ENCODE measurements at regions not wholly inside any gene's neighbourhood (a gene's known extent, or its start where the extent isn't known, plus 50 kb on each side); places are given as distances from the start of the nearest gene placed in this dataset.

- peaks cover 16% of the 10 kb centered on the region for H3K4me1 ChIP-seq (ENCODE audit: control insufficient read depth, insufficient read depth, low read length)
- H3K27ac ChIP-seq (ENCODE audit: low read depth, low read length) = no peak overlapping the region
- H3K4me3 ChIP-seq (ENCODE audit: low read depth, low read length) = no peak overlapping the region
- no peak overlapping the region for H3K9ac ChIP-seq (ENCODE audit: low read depth, low read length)
- no peaks in the 10 kb centered on the region for H3K9me3 ChIP-seq (ENCODE audit: control insufficient read depth, insufficient read depth, low read length)
- H3K27me3 ChIP-seq (ENCODE audit: control insufficient read depth, insufficient read depth, low read length) = 0 out of 2 replicates have a peak, but pooled peaks cover 4% of the 10 kb centered on the region
- no peaks in the 10 kb centered on the region for H3K36me3 ChIP-seq (ENCODE audit: control insufficient read depth, insufficient read depth, low read length)
These were observed 119.7 kb upstream of the LHX1 start for GRCh38 chr17:36817483-36818048.

- Histone ChIP-seq H3K9me3 (ENCODE audit: control insufficient read depth, insufficient read depth, low read length) (no peaks in the 10 kb centered on the region), H3K27ac (ENCODE audit: low read depth, low read length) (no peak overlapping the region), H3K36me3 (ENCODE audit: control insufficient read depth, insufficient read depth, low read length) (no peaks in the 10 kb centered on the region), H3K4me1 (ENCODE audit: control insufficient read depth, insufficient read depth, low read length) (peaks cover 11% of the 10 kb centered on the region), H3K9ac (ENCODE audit: low read depth, low read length) (no peak overlapping the region), H3K27me3 (ENCODE audit: control insufficient read depth, insufficient read depth, low read length) (0 out of 2 replicates have a peak, but pooled peaks cover 4% of the 10 kb centered on the region), H3K4me3 (ENCODE audit: low read depth, low read length) (no peak overlapping the region)
These were observed 119.0 kb upstream of the LHX1 start for GRCh38 chr17:36818134-36818825.

GRCh38 chr17:36823850-36824677 lies 113.2 kb upstream of the LHX1 start:
- Histone ChIP-seq H3K36me3 (ENCODE audit: control insufficient read depth, insufficient read depth, low read length) (no peaks in the 10 kb centered on the region), H3K9ac (ENCODE audit: low read depth, low read length) (no peak overlapping the region)

GRCh38 chr17:36824678-36825101 lies 112.6 kb upstream of the LHX1 start:
- H3K36me3 ChIP-seq (ENCODE audit: control insufficient read depth, insufficient read depth, low read length) = no peaks in the 10 kb centered on the region
- no peak overlapping the region for H3K9ac ChIP-seq (ENCODE audit: low read depth, low read length)
- H3K4me3 ChIP-seq (ENCODE audit: low read depth, low read length) = no peak overlapping the region
- H3K27me3 ChIP-seq (ENCODE audit: control insufficient read depth, insufficient read depth, low read length) = no peaks in the 10 kb centered on the region
- no peak overlapping the region for H3K27ac ChIP-seq (ENCODE audit: low read depth, low read length)
- peaks cover 5% of the 10 kb centered on the region; the same call in 1 of the 2 replicates for H3K4me1 ChIP-seq (ENCODE audit: control insufficient read depth, insufficient read depth, low read length)
- no peaks in the 10 kb centered on the region for H3K9me3 ChIP-seq (ENCODE audit: control insufficient read depth, insufficient read depth, low read length)

More at GRCh38 chr17:36823850-36824677, 113.2 kb upstream of the LHX1 start:
- Histone ChIP-seq H3K4me1 (ENCODE audit: control insufficient read depth, insufficient read depth, low read length) (peaks cover 5% of the 10 kb centered on the region; the same call in 1 of the 2 replicates), H3K27ac (ENCODE audit: low read depth, low read length) (no peak overlapping the region), H3K27me3 (ENCODE audit: control insufficient read depth, insufficient read depth, low read length) (no peaks in the 10 kb centered on the region), H3K9me3 (ENCODE audit: control insufficient read depth, insufficient read depth, low read length) (no peaks in the 10 kb centered on the region), H3K4me3 (ENCODE audit: low read depth, low read length) (no peak overlapping the region)

GRCh38 chr17:36825113-36825512 lies 112.2 kb upstream of the LHX1 start:
- Histone ChIP-seq H3K9ac (ENCODE audit: low read depth, low read length) (no peak overlapping the region), H3K4me3 (ENCODE audit: low read depth, low read length) (no peak overlapping the region), H3K4me1 (ENCODE audit: control insufficient read depth, insufficient read depth, low read length) (peaks cover 5% of the 10 kb centered on the region; the same call in 1 of the 2 replicates), H3K9me3 (ENCODE audit: control insufficient read depth, insufficient read depth, low read length) (no peaks in the 10 kb centered on the region), H3K27ac (ENCODE audit: low read depth, low read length) (no peak overlapping the region), H3K36me3 (ENCODE audit: control insufficient read depth, insufficient read depth, low read length) (no peaks in the 10 kb centered on the region), H3K27me3 (ENCODE audit: control insufficient read depth, insufficient read depth, low read length) (no peaks in the 10 kb centered on the region)

- Histone ChIP-seq H3K4me3 (ENCODE audit: low read depth, low read length) (no peak overlapping the region), H3K9ac (ENCODE audit: low read depth, low read length) (no peak overlapping the region), H3K27ac (ENCODE audit: low read depth, low read length) (no peak overlapping the region), H3K9me3 (ENCODE audit: control insufficient read depth, insufficient read depth, low read length) (no peaks in the 10 kb centered on the region), H3K27me3 (ENCODE audit: control insufficient read depth, insufficient read depth, low read length) (no peaks in the 10 kb centered on the region), H3K36me3 (ENCODE audit: control insufficient read depth, insufficient read depth, low read length) (no peaks in the 10 kb centered on the region), H3K4me1 (ENCODE audit: control insufficient read depth, insufficient read depth, low read length) (peaks cover 5% of the 10 kb centered on the region; the same call in 1 of the 2 replicates)
These were observed 111.8 kb upstream of the LHX1 start for GRCh38 chr17:36825521-36825920.

- Histone ChIP-seq H3K9ac (ENCODE audit: low read depth, low read length) (no peak overlapping the region), H3K27ac (ENCODE audit: low read depth, low read length) (no peak overlapping the region), H3K4me1 (ENCODE audit: control insufficient read depth, insufficient read depth, low read length) (peaks cover 5% of the 10 kb centered on the region; the same call in 1 of the 2 replicates), H3K36me3 (ENCODE audit: control insufficient read depth, insufficient read depth, low read length) (no peaks in the 10 kb centered on the region), H3K9me3 (ENCODE audit: control insufficient read depth, insufficient read depth, low read length) (no peaks in the 10 kb centered on the region), H3K4me3 (ENCODE audit: low read depth, low read length) (no peak overlapping the region), H3K27me3 (ENCODE audit: control insufficient read depth, insufficient read depth, low read length) (no peaks in the 10 kb centered on the region)
These were observed 111.3 kb upstream of the LHX1 start for GRCh38 chr17:36825951-36826350.

- Histone ChIP-seq H3K9me3 (ENCODE audit: control insufficient read depth, insufficient read depth, low read length) (no peaks in the 10 kb centered on the region), H3K4me1 (ENCODE audit: control insufficient read depth, insufficient read depth, low read length) (peaks cover 5% of the 10 kb centered on the region; the same call in 1 of the 2 replicates), H3K27me3 (ENCODE audit: control insufficient read depth, insufficient read depth, low read length) (no peaks in the 10 kb centered on the region), H3K4me3 (ENCODE audit: low read depth, low read length) (no peak overlapping the region), H3K9ac (ENCODE audit: low read depth, low read length) (no peak overlapping the region), H3K27ac (ENCODE audit: low read depth, low read length) (no peak overlapping the region), H3K36me3 (ENCODE audit: control insufficient read depth, insufficient read depth, low read length) (no peaks in the 10 kb centered on the region)
These were observed 110.2 kb upstream of the LHX1 start for GRCh38 chr17:36827081-36827480.

- H3K36me3 ChIP-seq (ENCODE audit: control insufficient read depth, insufficient read depth, low read length) = no peaks in the 10 kb centered on the region
These were observed 107.6 kb upstream of the LHX1 start for GRCh38 chr17:36829676-36830075.

GRCh38 chr17:36833279-36833678 lies 104.0 kb upstream of the LHX1 start:
- no peak overlapping the region for H3K4me3 ChIP-seq (ENCODE audit: low read depth, low read length)
- H3K27me3 ChIP-seq (ENCODE audit: control insufficient read depth, insufficient read depth, low read length) = no peaks in the 10 kb centered on the region; the same call in 1 of the 2 replicates
- H3K36me3 ChIP-seq (ENCODE audit: control insufficient read depth, insufficient read depth, low read length) = no peaks in the 10 kb centered on the region
- H3K9me3 ChIP-seq (ENCODE audit: control insufficient read depth, insufficient read depth, low read length) = no peaks in the 10 kb centered on the region
- no peak overlapping the region for H3K9ac ChIP-seq (ENCODE audit: low read depth, low read length)
- peaks cover 11% of the 10 kb centered on the region; the same call in 1 of the 2 replicates for H3K4me1 ChIP-seq (ENCODE audit: control insufficient read depth, insufficient read depth, low read length)
- H3K27ac ChIP-seq (ENCODE audit: low read depth, low read length) = no peak overlapping the region

More at GRCh38 chr17:36829676-36830075, 107.6 kb upstream of the LHX1 start:
- Histone ChIP-seq H3K27ac (ENCODE audit: low read depth, low read length) (no peak overlapping the region), H3K4me1 (ENCODE audit: control insufficient read depth, insufficient read depth, low read length) (peaks cover 5% of the 10 kb centered on the region; the same call in 1 of the 2 replicates), H3K27me3 (ENCODE audit: control insufficient read depth, insufficient read depth, low read length) (no peaks in the 10 kb centered on the region), H3K9ac (ENCODE audit: low read depth, low read length) (no peak overlapping the region), H3K9me3 (ENCODE audit: control insufficient read depth, insufficient read depth, low read length) (no peaks in the 10 kb centered on the region), H3K4me3 (ENCODE audit: low read depth, low read length) (no peak overlapping the region)

Data from HUES48 (cell line).